ENCODE measurements at regions not wholly inside any gene's neighbourhood (a gene's known extent, or its start where the extent isn't known, plus 50 kb on each side); places are given as distances from the start of the nearest gene placed in this dataset.
"Not testable (repeated sequence)": the region's sequence is repeated elsewhere in the genome, so short reads cannot be mapped to it uniquely, and the experiment has no call there.

- DNase-seq: peak; percentile 58
- H3K4me1 ChIP-seq; H3K36me3 ChIP-seq (ENCODE audit: low read depth, missing control alignments); H3K9me3 ChIP-seq; H3K4me3 ChIP-seq; intact Hi-C loops (cut with DNase I; ENCODE audit: low total_unique reads); H3K27ac ChIP-seq; H3K27me3 ChIP-seq: not testable (repeated sequence)
- 68 to 72% methylated on average over 4 to 7 of the region's 7 CpGs for whole genome bisulfite sequencing, 2 donors
- TF ChIP-seq, protein P1, sequence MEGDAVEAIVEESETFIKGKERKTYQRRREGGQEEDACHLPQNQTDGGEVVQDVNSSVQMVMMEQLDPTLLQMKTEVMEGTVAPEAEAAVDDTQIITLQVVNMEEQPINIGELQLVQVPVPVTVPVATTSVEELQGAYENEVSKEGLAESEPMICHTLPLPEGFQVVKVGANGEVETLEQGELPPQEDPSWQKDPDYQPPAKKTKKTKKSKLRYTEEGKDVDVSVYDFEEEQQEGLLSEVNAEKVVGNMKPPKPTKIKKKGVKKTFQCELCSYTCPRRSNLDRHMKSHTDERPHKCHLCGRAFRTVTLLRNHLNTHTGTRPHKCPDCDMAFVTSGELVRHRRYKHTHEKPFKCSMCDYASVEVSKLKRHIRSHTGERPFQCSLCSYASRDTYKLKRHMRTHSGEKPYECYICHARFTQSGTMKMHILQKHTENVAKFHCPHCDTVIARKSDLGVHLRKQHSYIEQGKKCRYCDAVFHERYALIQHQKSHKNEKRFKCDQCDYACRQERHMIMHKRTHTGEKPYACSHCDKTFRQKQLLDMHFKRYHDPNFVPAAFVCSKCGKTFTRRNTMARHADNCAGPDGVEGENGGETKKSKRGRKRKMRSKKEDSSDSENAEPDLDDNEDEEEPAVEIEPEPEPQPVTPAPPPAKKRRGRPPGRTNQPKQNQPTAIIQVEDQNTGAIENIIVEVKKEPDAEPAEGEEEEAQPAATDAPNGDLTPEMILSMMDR (IDR thresholded peaks at IDR 0.05): peak in 1 of 3 experiments; percentile 15
Observed at GRCh38 chr14:106196459-106196858, 670.1 kb downstream of the TMEM121 start.

DNA sequence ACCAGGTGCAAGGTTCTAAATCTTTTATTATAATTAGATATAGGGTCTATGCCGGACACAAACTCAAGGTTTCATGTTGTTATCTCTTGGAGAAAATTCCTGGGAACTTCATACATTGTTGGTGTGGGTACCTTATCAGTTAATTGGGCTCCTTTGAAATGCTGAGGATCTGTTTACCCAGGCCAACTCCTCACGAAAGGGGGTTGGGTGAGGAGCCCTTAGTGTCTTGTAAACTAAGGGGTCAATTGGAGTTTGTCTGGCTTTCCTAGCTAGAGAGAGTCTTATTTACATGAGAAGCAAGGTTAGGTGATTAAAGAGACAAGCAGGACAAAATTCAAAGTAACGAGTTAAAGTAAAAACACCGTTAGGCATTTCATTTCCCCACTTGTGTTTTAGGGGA is 670.9 kb downstream of the TMEM121 start:
- intact Hi-C loops (cut with DNase I; ENCODE audit: low total_unique reads); DNase-seq; H3K27ac ChIP-seq; H3K9me3 ChIP-seq; H3K27me3 ChIP-seq; H3K4me3 ChIP-seq; H3K4me1 ChIP-seq; H3K36me3 ChIP-seq (ENCODE audit: low read depth, missing control alignments): not testable (repeated sequence)
- WGBS, 2 donors: 55 to 63% methylated on average over 4 of the region's 4 CpGs

GRCh38 chr14:106199097-106199496 is 672.7 kb downstream of the TMEM121 start:
- no peaks in the 10 kb centered on the region for H3K36me3 ChIP-seq (ENCODE audit: low read depth, missing control alignments)
- TF ChIP-seq POLR2A (IDR thresholded peaks at IDR 0.05): no peak
- TF ChIP-seq, protein P1 (IDR thresholded peaks at IDR 0.05): no peak
- H3K27ac ChIP-seq: no peak overlapping the region
- WGBS, 2 donors: 83 to 89% methylated on average over 12 of the region's 12 CpGs
- no peaks in the 10 kb centered on the region for H3K4me1 ChIP-seq
- intact Hi-C loops (cut with DNase I; ENCODE audit: low total_unique reads): no loop called here
- DNase-seq: no peak
- no peak overlapping the region for H3K4me3 ChIP-seq
- no peaks in the 10 kb centered on the region for H3K9me3 ChIP-seq
- no peaks in the 10 kb centered on the region for H3K27me3 ChIP-seq

GRCh38 chr14:106200541-106201315 is 674.3 kb downstream of the TMEM121 start:
- H3K4me3 ChIP-seq: no peak overlapping the region
- H3K36me3 ChIP-seq (ENCODE audit: low read depth, missing control alignments): no peaks in the 10 kb centered on the region
- H3K9me3 ChIP-seq: no peaks in the 10 kb centered on the region
- intact Hi-C loops (cut with DNase I; ENCODE audit: low total_unique reads): no loop called here
- H3K27me3 ChIP-seq: no peaks in the 10 kb centered on the region
- 90 to 92% methylated on average over 25 of the region's 25 CpGs for WGBS, 2 donors
- TF ChIP-seq, protein P1 (IDR thresholded peaks at IDR 0.05): no peak
- TF ChIP-seq POLR2A (IDR thresholded peaks at IDR 0.05): no peak
- no peak for DNase-seq
- no peaks in the 10 kb centered on the region for H3K4me1 ChIP-seq
- H3K27ac ChIP-seq: no peak overlapping the region

- Histone ChIP-seq H3K9me3 (no peaks in the 10 kb centered on the region), H3K4me1 (no peaks in the 10 kb centered on the region), H3K4me3 (no peak overlapping the region), H3K27me3 (no peaks in the 10 kb centered on the region), H3K27ac (no peak overlapping the region), H3K36me3 (ENCODE audit: low read depth, missing control alignments) (no peaks in the 10 kb centered on the region)
- DNase-seq: no peak
- TF ChIP-seq, protein P1 (IDR thresholded peaks at IDR 0.05): no peak
- TF ChIP-seq POLR2A (IDR thresholded peaks at IDR 0.05): no peak
- intact Hi-C loops (cut with DNase I; ENCODE audit: low total_unique reads): no loop called here
- 70 to 77% methylated on average over 2 of the region's 2 CpGs for WGBS, 2 donors
Observed at GRCh38 chr14:106201376-106201775, 675.0 kb downstream of the TMEM121 start.

All from testis (tissue), 2 donors.